ENCODE measurements at regions not wholly inside any gene's neighbourhood (a gene's known extent, or its start where the extent isn't known, plus 50 kb on each side); places are given as distances from the start of the nearest gene placed in this dataset.

- no peak for DNase-seq (ENCODE audit: low spot score, unreplicated experiment)
- Mint-ChIP-seq H3K9me3 (ENCODE audit: low read depth) (peaks cover 20% of the 10 kb centered on the region), H3K27ac (no peak overlapping the region), H3K4me3 (ENCODE audit: low read depth) (no peak overlapping the region), H3K36me3 (ENCODE audit: insufficient read depth) (peaks cover 5% of the 10 kb centered on the region), H3K27me3 (no peaks in the 10 kb centered on the region), H3K4me1 (ENCODE audit: low read depth) (no peaks in the 10 kb centered on the region)
- TF ChIP-seq CTCF (IDR thresholded peaks at IDR 0.05; ENCODE audit: unreplicated experiment): no peak
Observed at GRCh38 chr5:143720689-143721088, 91.3 kb upstream of the HMHB1 start.

- no peak overlapping the region for H3K27ac Mint-ChIP-seq
- no peak overlapping the region for H3K4me3 Mint-ChIP-seq (ENCODE audit: low read depth)
Observed at GRCh38 chr5:143717400-143717799, 94.6 kb upstream of the HMHB1 start.

GRCh38 chr5:143716881-143717280 is 95.1 kb upstream of the HMHB1 start:
- H3K27me3 Mint-ChIP-seq: no peaks in the 10 kb centered on the region
- no peak overlapping the region for H3K4me3 Mint-ChIP-seq (ENCODE audit: low read depth)
- H3K4me1 Mint-ChIP-seq (ENCODE audit: low read depth): no peaks in the 10 kb centered on the region
- no peaks in the 10 kb centered on the region for H3K9me3 Mint-ChIP-seq (ENCODE audit: low read depth)
- DNase-seq (ENCODE audit: low spot score, unreplicated experiment): no peak
- no peak for TF ChIP-seq CTCF (IDR thresholded peaks at IDR 0.05; ENCODE audit: unreplicated experiment)
- H3K27ac Mint-ChIP-seq: no peak overlapping the region
- H3K36me3 Mint-ChIP-seq (ENCODE audit: insufficient read depth): no peaks in the 10 kb centered on the region

More at GRCh38 chr5:143717400-143717799, 94.6 kb upstream of the HMHB1 start:
- Mint-ChIP-seq H3K9me3 (ENCODE audit: low read depth) (no peaks in the 10 kb centered on the region), H3K4me1 (ENCODE audit: low read depth) (no peaks in the 10 kb centered on the region), H3K27me3 (no peaks in the 10 kb centered on the region), H3K36me3 (ENCODE audit: insufficient read depth) (no peaks in the 10 kb centered on the region)
- no peak for DNase-seq (ENCODE audit: low spot score, unreplicated experiment)
- TF ChIP-seq CTCF (IDR thresholded peaks at IDR 0.05; ENCODE audit: unreplicated experiment): no peak

DNA sequence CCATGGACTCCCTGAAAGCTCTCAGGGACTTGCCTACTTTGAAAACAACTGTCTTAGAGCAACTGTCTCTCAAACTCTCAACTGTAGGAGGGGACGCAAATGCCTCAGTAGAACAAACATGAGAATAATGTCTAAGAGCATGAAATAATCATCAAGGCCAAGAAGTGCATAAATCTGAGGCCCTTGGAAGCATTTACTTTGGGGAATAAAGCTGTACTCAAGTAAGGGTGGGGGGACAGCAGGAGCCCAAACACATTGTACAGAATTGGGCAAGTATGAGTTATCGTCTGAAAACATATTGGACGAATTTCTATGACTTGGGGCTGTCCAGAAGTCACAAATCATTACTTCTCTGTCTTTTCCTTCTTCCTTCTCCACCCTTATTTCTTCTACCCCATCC is 96.3 kb upstream of the HMHB1 start:
- no peaks in the 10 kb centered on the region for H3K9me3 Mint-ChIP-seq (ENCODE audit: low read depth)
- TF ChIP-seq CTCF (IDR thresholded peaks at IDR 0.05; ENCODE audit: unreplicated experiment): no peak
- H3K4me3 Mint-ChIP-seq (ENCODE audit: low read depth): no peak overlapping the region
- DNase-seq (ENCODE audit: low spot score, unreplicated experiment): no peak
- no peaks in the 10 kb centered on the region for H3K27me3 Mint-ChIP-seq
- no peak overlapping the region for H3K27ac Mint-ChIP-seq
- no peaks in the 10 kb centered on the region for H3K4me1 Mint-ChIP-seq (ENCODE audit: low read depth)
- no peaks in the 10 kb centered on the region for H3K36me3 Mint-ChIP-seq (ENCODE audit: insufficient read depth)

- Mint-ChIP-seq H3K4me3 (ENCODE audit: low read depth) (no peak overlapping the region), H3K36me3 (ENCODE audit: insufficient read depth) (no peaks in the 10 kb centered on the region), H3K9me3 (ENCODE audit: low read depth) (no peaks in the 10 kb centered on the region), H3K27ac (no peak overlapping the region), H3K4me1 (ENCODE audit: low read depth) (no peaks in the 10 kb centered on the region), H3K27me3 (no peaks in the 10 kb centered on the region)
- DNase-seq (ENCODE audit: low spot score, unreplicated experiment): no peak
- no peak for TF ChIP-seq CTCF (IDR thresholded peaks at IDR 0.05; ENCODE audit: unreplicated experiment)
Observed at GRCh38 chr5:143714629-143715028, 97.3 kb upstream of the HMHB1 start.

Data from progenitor cell of endocrine pancreas (in vitro differentiated cells).